Trophoblast cell (in vitro differentiated cells and primary cell): ENCODE measurements at regions not wholly inside any gene's neighbourhood (a gene's known extent, or its start where the extent isn't known, plus 50 kb on each side); places are given as distances from the start of the nearest gene placed in this dataset.

ENCODE experiments used
- DNase-seq, 2 donors: peaks; one replicate each; pipeline ENCODE4 v3.0.0-alpha.2; 2016
- H2AFZ ChIP-seq: 2 replicates; pipeline ENCODE4 v1.6.1; 2013; ENCODE audit warnings: low read length, moderate library complexity, mild to moderate bottlenecking; ENCODE audit not compliant: insufficient read depth, poor library complexity
- H2AK5ac ChIP-seq: 2 replicates; pipeline ENCODE4 v1.6.1; 2013; ENCODE audit warnings: mild to moderate bottlenecking, low read length
- H2BK120ac ChIP-seq: 2 replicates; pipeline ENCODE4 v1.6.1; 2013; ENCODE audit warnings: low read length, mild to moderate bottlenecking, moderate library complexity; ENCODE audit not compliant: insufficient read depth, poor library complexity
- H2BK12ac ChIP-seq: 2 replicates; pipeline ENCODE4 v1.6.1; 2013; ENCODE audit warnings: mild to moderate bottlenecking, low read length, moderate library complexity
- H2BK5ac ChIP-seq: 2 replicates; pipeline ENCODE4 v1.6.1; 2013; ENCODE audit warnings: low read length, low read depth, moderate library complexity, mild to moderate bottlenecking; ENCODE audit not compliant: poor library complexity
- H3K14ac ChIP-seq: 2 replicates; pipeline ENCODE4 v1.6.1; 2013; ENCODE audit warnings: mild to moderate bottlenecking, low read length
- H3K18ac ChIP-seq: 2 replicates; pipeline ENCODE4 v1.6.1; 2013; ENCODE audit warnings: mild to moderate bottlenecking, low read length
- H3K23ac ChIP-seq: 2 replicates; pipeline ENCODE4 v1.6.1; 2013; ENCODE audit warnings: low read length
- H3K27ac ChIP-seq: 2 replicates; pipeline ENCODE4 v1.5.1; 2013; ENCODE audit warnings: low read depth, mild to moderate bottlenecking, inconsistent platforms, low read length, moderate library complexity
- H3K27me3 ChIP-seq: 2 replicates; pipeline ENCODE4 v1.6.1; 2013; ENCODE audit warnings: inconsistent platforms, mild to moderate bottlenecking, low read length, moderate library complexity; ENCODE audit not compliant: insufficient read depth
- H3K36me3 ChIP-seq, 2 experiments: 1 replicate in 1 of 2; 2 replicates in 1 of 2; pipeline ENCODE4 v1.6.1; 2013; ENCODE audit warnings: low read length in 2 of 2, mild to moderate bottlenecking in 2 of 2, moderate library complexity in 1 of 2; ENCODE audit not compliant: insufficient read depth in 2 of 2, control insufficient read depth in 1 of 2
- H3K4ac ChIP-seq: 2 replicates; pipeline ENCODE4 v1.6.1; 2013; ENCODE audit warnings: low read depth, mild to moderate bottlenecking, low read length, moderate library complexity
- H3K4me1 ChIP-seq, 2 experiments: 1 replicate in 1 of 2; 2 replicates in 1 of 2; pipeline ENCODE4 v1.6.1; 2013; ENCODE audit warnings: low read length in 2 of 2, mild to moderate bottlenecking in 2 of 2, moderate library complexity in 1 of 2; ENCODE audit not compliant: insufficient read depth in 2 of 2, control insufficient read depth in 1 of 2
- H3K4me2 ChIP-seq: 2 replicates; pipeline ENCODE4 v1.6.1; 2013; ENCODE audit warnings: inconsistent platforms, mild to moderate bottlenecking, low read length, moderate library complexity
- H3K4me3 ChIP-seq: 2 replicates; pipeline ENCODE4 v1.5.1; 2013; ENCODE audit warnings: mild to moderate bottlenecking, low read depth, low read length, inconsistent platforms
- H3K79me1 ChIP-seq: one replicate; pipeline ENCODE4 v1.6.1; 2013; ENCODE audit warnings: low read length
- H3K79me2 ChIP-seq: 2 replicates; pipeline ENCODE4 v1.6.1; 2013; ENCODE audit warnings: low read length, mild to moderate bottlenecking; ENCODE audit not compliant: control insufficient read depth, insufficient read depth, poor library complexity
- H3K9ac ChIP-seq: 2 replicates; pipeline ENCODE4 v1.6.1; 2013; ENCODE audit warnings: mild to moderate bottlenecking, low read length
- H3K9me3 ChIP-seq: 2 replicates; pipeline ENCODE4 v1.6.1; 2013; ENCODE audit warnings: low read depth, mild to moderate bottlenecking, control low read depth, inconsistent platforms, low read length; ENCODE audit not compliant: insufficient read depth
- H4K12ac ChIP-seq: 2 replicates; pipeline ENCODE4 v1.6.1; 2013; ENCODE audit warnings: low read depth, mild to moderate bottlenecking, low read length, moderate library complexity
- H4K8ac ChIP-seq: 2 replicates; pipeline ENCODE4 v1.6.1; 2013; ENCODE audit warnings: low read depth, mild to moderate bottlenecking, low read length, moderate library complexity
- H4K91ac ChIP-seq: one replicate; pipeline ENCODE4 v1.6.1; 2013; ENCODE audit warnings: low read depth, mild to moderate bottlenecking, low read length, moderate library complexity
- WGBS: extraction: QIAGEN DNeasy Blood & Tissue Kit; methylation state at CpG from one replicate; pipeline ENCODE4 v1.1.7; 2013; ENCODE audit warnings: missing lambda C conversion rate; ENCODE audit not compliant: insufficient read length, insufficient coverage; ENCODE audit errors: extremely low coverage; 5-methylcytosine and 5-hydroxymethylcytosine counted together

- no peak overlapping the region for H3K9ac ChIP-seq
- no peak overlapping the region for H4K12ac ChIP-seq
- no peak overlapping the region for H2AFZ ChIP-seq
- H2BK12ac ChIP-seq, result no peak overlapping the region
- no peak overlapping the region for H2AK5ac ChIP-seq
- H3K9me3 ChIP-seq, result no peaks in the 10 kb centered on the region
- no peak overlapping the region for H2BK120ac ChIP-seq
- H3K79me2 ChIP-seq, result no peaks in the 10 kb centered on the region
- H3K27ac ChIP-seq, result no peak overlapping the region
- H2BK5ac ChIP-seq, result no peak overlapping the region
- H3K18ac ChIP-seq, result no peak overlapping the region
- no peak overlapping the region for H3K4ac ChIP-seq
- no peaks in the 10 kb centered on the region for H3K79me1 ChIP-seq
- no peak overlapping the region for H3K4me3 ChIP-seq
- DNase-seq, result no peak
- WGBS, result no CpG with 5 or more reads among the region's 1 CpG
- H3K4me2 ChIP-seq, result no peak overlapping the region
- peaks cover 0 to 7% of the 10 kb centered on the region in 2 experiments for H3K4me1 ChIP-seq
- H3K23ac ChIP-seq, result no peak overlapping the region
- H4K91ac ChIP-seq, result no peak overlapping the region
- no peaks in the 10 kb centered on the region for H3K27me3 ChIP-seq
- no peak overlapping the region for H3K14ac ChIP-seq
- no peaks in the 10 kb centered on the region for H3K36me3 ChIP-seq
- no peak overlapping the region for H4K8ac ChIP-seq
These were observed 734.3 kb downstream of the QKI start for GRCh38 chr6:164148788-164149187.

DNA sequence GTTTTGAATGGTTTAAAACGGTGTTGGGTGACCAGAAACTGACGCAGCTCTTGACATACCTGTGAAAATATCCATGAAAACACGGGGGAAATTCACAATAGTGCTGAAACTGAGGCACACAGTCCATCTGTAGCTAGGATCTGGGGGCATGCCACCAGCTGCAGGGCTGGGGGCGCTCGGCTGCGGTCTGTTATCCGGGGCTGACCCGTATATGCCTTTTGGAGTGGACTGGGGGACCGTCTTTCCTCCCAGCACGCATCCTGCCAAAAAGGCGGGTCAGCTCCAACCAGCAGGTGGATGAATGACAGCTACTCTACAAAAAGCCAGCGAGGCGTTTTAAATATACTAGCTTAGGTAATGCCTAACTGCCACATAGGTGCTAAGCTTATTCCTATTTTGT, 729.8 kb downstream of the QKI start:
- no peaks in the 10 kb centered on the region for H3K79me1 ChIP-seq
- no peak overlapping the region for H2AK5ac ChIP-seq
- H3K27ac ChIP-seq, result no peak overlapping the region
- no peaks in the 10 kb centered on the region for H3K27me3 ChIP-seq
- H3K4me1 ChIP-seq, result no peaks in the 10 kb centered on the region
- no peak overlapping the region for H3K18ac ChIP-seq
- H4K8ac ChIP-seq, result no peak overlapping the region
- DNase-seq, result no peak
- no peaks in the 10 kb centered on the region for H3K9me3 ChIP-seq
- no peaks in the 10 kb centered on the region for H3K79me2 ChIP-seq
- H2BK5ac ChIP-seq, result no peak overlapping the region
- H3K36me3 ChIP-seq, result no peaks in the 10 kb centered on the region
- H3K23ac ChIP-seq, result no peak overlapping the region
- H3K14ac ChIP-seq, result no peak overlapping the region
- H3K9ac ChIP-seq, result no peak overlapping the region
- no peak overlapping the region for H3K4me3 ChIP-seq
- no peak overlapping the region for H4K12ac ChIP-seq
- no peak overlapping the region for H2BK12ac ChIP-seq
- H4K91ac ChIP-seq, result no peak overlapping the region
- no peak overlapping the region for H2BK120ac ChIP-seq
- no peak overlapping the region for H3K4ac ChIP-seq
- no peak overlapping the region for H3K4me2 ChIP-seq
- no CpG with 5 or more reads among the region's 13 CpGs for WGBS
- H2AFZ ChIP-seq, result no peak overlapping the region

- no peaks in the 10 kb centered on the region for H3K79me1 ChIP-seq
- H3K79me2 ChIP-seq, result no peaks in the 10 kb centered on the region
- H4K12ac ChIP-seq, result no peak overlapping the region
- no peak overlapping the region for H3K9ac ChIP-seq
- no peak overlapping the region for H4K8ac ChIP-seq
- no peak overlapping the region for H3K4ac ChIP-seq
- no CpG with 5 or more reads among the region's 5 CpGs for WGBS
- no peak overlapping the region for H3K4me3 ChIP-seq
- H3K14ac ChIP-seq, result no peak overlapping the region
- no peak overlapping the region for H2AFZ ChIP-seq
- no peak overlapping the region for H2BK120ac ChIP-seq
- H3K23ac ChIP-seq, result no peak overlapping the region
- no peak overlapping the region for H3K27ac ChIP-seq
- no peaks in the 10 kb centered on the region for H3K9me3 ChIP-seq
- no peak overlapping the region for H2BK5ac ChIP-seq
- no peaks in the 10 kb centered on the region for H3K27me3 ChIP-seq
- no peak overlapping the region for H2AK5ac ChIP-seq
- no peak overlapping the region for H2BK12ac ChIP-seq
- H3K4me1 ChIP-seq, result no peaks in the 10 kb centered on the region
- H3K18ac ChIP-seq, result no peak overlapping the region
- H3K36me3 ChIP-seq, result no peaks in the 10 kb centered on the region
- no peak overlapping the region for H3K4me2 ChIP-seq
- no peak overlapping the region for H4K91ac ChIP-seq
- no peak for DNase-seq
These were observed 727.8 kb downstream of the QKI start for GRCh38 chr6:164142322-164142721.

DNA sequence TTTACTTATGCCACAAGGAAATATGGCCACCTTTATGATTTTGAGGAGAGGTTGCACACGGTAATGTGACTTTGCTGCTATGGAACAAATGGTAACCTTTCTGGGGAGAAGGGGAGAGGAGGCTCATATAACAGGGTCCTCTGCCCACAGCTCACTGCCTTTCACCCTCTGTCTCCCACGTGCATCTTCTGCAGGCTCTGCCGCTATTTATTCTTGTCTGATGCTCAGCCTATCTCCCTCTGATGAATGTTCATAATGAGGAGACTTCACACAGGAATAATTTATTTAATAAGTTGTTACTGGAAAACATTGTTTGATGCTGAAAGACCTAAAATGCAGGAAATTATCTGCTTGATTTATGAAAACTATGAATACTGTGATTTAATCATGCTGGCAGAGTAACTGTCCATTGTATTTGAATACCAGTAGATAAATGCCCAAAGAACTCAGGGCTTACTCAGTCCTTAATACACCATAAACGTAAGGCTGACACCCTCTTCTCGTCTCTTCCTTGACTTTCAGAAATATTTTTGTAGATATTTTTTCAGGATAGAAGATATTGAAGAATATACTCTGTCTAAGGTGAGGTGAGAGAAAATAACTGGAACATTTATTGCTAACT, 721.1 kb downstream of the QKI start:
- Histone ChIP-seq H4K12ac (no peak overlapping the region), H3K36me3 (no peaks in the 10 kb centered on the region), H2AFZ (no peak overlapping the region), H3K79me2 (no peaks in the 10 kb centered on the region), H4K91ac (no peak overlapping the region), H3K79me1 (no peaks in the 10 kb centered on the region), H3K27me3 (no peaks in the 10 kb centered on the region), H3K4me3 (no peak overlapping the region), H3K14ac (no peak overlapping the region), H3K4me2 (no peak overlapping the region), H3K4me1 (no peaks in the 10 kb centered on the region), H3K9ac (no peak overlapping the region), H3K27ac (no peak overlapping the region), H2AK5ac (no peak overlapping the region), H3K4ac (no peak overlapping the region), H3K18ac (no peak overlapping the region), H3K23ac (no peak overlapping the region), H2BK120ac (no peak overlapping the region), H2BK5ac (no peak overlapping the region), H4K8ac (no peak overlapping the region), H3K9me3 (peaks cover 3% of the 10 kb centered on the region), H2BK12ac (no peak overlapping the region)
- WGBS, result no CpG with 5 or more reads among the region's 5 CpGs
- no peak for DNase-seq
